SK-N-MC (cell line): ENCODE measurements at regions not wholly inside any gene's neighbourhood (a gene's known extent, or its start where the extent isn't known, plus 50 kb on each side); places are given as distances from the start of the nearest gene placed in this dataset.

Experiments used
- EZH2 ChIP-seq: fragments of 200-600 bp; sonication (generic); IDR thresholded peaks from one replicate; pipeline ENCODE4 v1.6.1; 2017; ENCODE audit warnings: antibody characterized with exemption
- FOXP2 ChIP-seq: optimal IDR thresholded peaks from 2 replicates; pipeline ENCODE3; 2011; ENCODE audit warnings: mild to moderate bottlenecking, moderate library complexity; ENCODE audit not compliant: insufficient read depth; ENCODE audit errors: extremely low read length, control extremely low read depth
- POLR2AphosphoS5 ChIP-seq: IDR thresholded peaks from 2 replicates; pipeline ENCODE4 v1.6.1; 2012; ENCODE audit warnings: mild to moderate bottlenecking, low read depth, low read length, borderline replicate concordance

DNA sequence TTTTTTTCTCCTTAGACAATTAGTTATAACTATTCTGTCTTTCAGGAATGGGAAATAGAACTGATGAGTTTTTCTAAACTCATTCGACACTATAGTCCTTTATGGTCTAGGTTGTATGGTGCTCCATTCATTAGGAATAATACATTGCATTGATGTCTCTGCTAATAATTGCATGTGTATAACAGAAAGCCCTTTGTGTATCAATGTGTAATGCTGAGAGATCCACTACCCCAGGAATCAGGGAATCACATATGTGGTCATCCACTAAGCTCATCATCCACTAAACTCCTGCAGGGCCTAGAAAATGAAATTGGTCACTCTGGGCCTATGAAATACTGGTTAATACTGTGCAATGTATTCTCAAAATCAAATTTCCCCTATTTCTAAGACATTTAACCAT lies 242.0 kb upstream of the CDH18 start:
- TF ChIP-seq FOXP2 (no peak), POLR2AphosphoS5 (no peak), EZH2 (no peak)
